MCF 10A (cell line): ENCODE measurements at regions not wholly inside any gene's neighbourhood (a gene's known extent, or its start where the extent isn't known, plus 50 kb on each side); places are given as distances from the start of the nearest gene placed in this dataset.

Experiments used
- BruUV-seq: library from RNA; stranded (reverse); fragments of 400-500 nt; replicated peaks from 2 replicates; lab custom pipeline; 2021; lab: Mats Ljungman, UMichigan
- CTCF ChIA-PET: fragments of 300-600 bp; sonication (Branson Sonifier 250); formaldehyde crosslinking; extraction: SDS; loops from one replicate; lab custom pipeline; 2021; ENCODE audit warnings: antibody characterized with exemption, inconsistent platforms; lab: Yijun Ruan, JAX
- POLR2A ChIA-PET: fragments of 300-600, 350-650 bp; sonication (Branson Sonifier 250); formaldehyde crosslinking; extraction: SDS; loops from one replicate; lab custom pipeline; 2020; ENCODE audit warnings: antibody characterized with exemption, inconsistent platforms; lab: Yijun Ruan, JAX
- DNase-seq: peaks from one replicate; pipeline ENCODE4 v3.0.0-alpha.2; 2018; ENCODE audit not compliant: unreplicated experiment
- H3K27ac Mint-ChIP-seq: one replicate; pipeline ENCODE4 v1.8.0; 2022; ENCODE audit warnings: mild to moderate bottlenecking, low read depth, mixed read lengths; ENCODE audit not compliant: unreplicated experiment
- H3K27me3 Mint-ChIP-seq: one replicate; pipeline ENCODE4 v1.8.0; 2022; ENCODE audit warnings: mixed read lengths; ENCODE audit not compliant: insufficient read depth, unreplicated experiment
- H3K36me3 Mint-ChIP-seq: one replicate; pipeline ENCODE4 v1.8.0; 2022; ENCODE audit warnings: mild to moderate bottlenecking, moderate library complexity, mixed read lengths; ENCODE audit not compliant: insufficient read depth, unreplicated experiment
- H3K4me1 Mint-ChIP-seq: one replicate; pipeline ENCODE4 v1.8.0; 2022; ENCODE audit warnings: mixed read lengths; ENCODE audit not compliant: insufficient read depth, unreplicated experiment
- H3K4me3 Mint-ChIP-seq: one replicate; pipeline ENCODE4 v1.8.0; 2022; ENCODE audit warnings: mild to moderate bottlenecking, moderate library complexity, mixed read lengths; ENCODE audit not compliant: unreplicated experiment
- H3K9me3 Mint-ChIP-seq: one replicate; pipeline ENCODE4 v1.8.0; 2022; ENCODE audit warnings: mixed read lengths; ENCODE audit not compliant: unreplicated experiment
- CTCF ChIP-seq: fragments of 200-600 bp; IDR thresholded peaks from one replicate; pipeline ENCODE4 v1.8.0; 2022; ENCODE audit warnings: antibody characterized with exemption, mild to moderate bottlenecking; ENCODE audit not compliant: unreplicated experiment
- intact Hi-C: fragments of 100-400 bp; cut with micrococcal nuclease; formaldehyde crosslinking; loops from 2 replicates; pipeline ENCODE4 v1.14.1; 2022

- no peaks in the 10 kb centered on the region for H3K9me3 Mint-ChIP-seq
- intact Hi-C loops: no loop called here
- H3K27ac Mint-ChIP-seq: no peak overlapping the region
Observed at GRCh38 chr15:92709110-92709790, 53.7 kb upstream of the FAM174B start.

GRCh38 chr15:92711457-92711831 is 55.9 kb upstream of the FAM174B start:
- DNase-seq: no peak
- POLR2A ChIA-PET: no interaction called here
- peaks cover 34% of the 10 kb centered on the region for H3K27me3 Mint-ChIP-seq
- H3K9me3 Mint-ChIP-seq: no peaks in the 10 kb centered on the region
- no peak for TF ChIP-seq CTCF
- no peaks in the 10 kb centered on the region for H3K36me3 Mint-ChIP-seq
- BruUV-seq: no TSS peak
- CTCF ChIA-PET: interaction anchor here (0.9 to 1.2 kb wide), 2 partner anchors 23 to 56 kb away, joined by 3 read pairs; partner anchors contain the start of gene FAM174B
- intact Hi-C loops: loop anchor here (5.0 to 10.0 kb wide), 3 partner anchors 97 to 377 kb away; partner anchors contain the start of gene ST8SIA2
- no peaks in the 10 kb centered on the region for H3K4me1 Mint-ChIP-seq
- H3K27ac Mint-ChIP-seq: no peak overlapping the region
- no peak overlapping the region for H3K4me3 Mint-ChIP-seq

More at GRCh38 chr15:92709110-92709790, 53.7 kb upstream of the FAM174B start:
- Mint-ChIP-seq H3K4me1 (no peaks in the 10 kb centered on the region), H3K36me3 (no peaks in the 10 kb centered on the region), H3K4me3 (no peak overlapping the region), H3K27me3 (peaks cover 40% of the 10 kb centered on the region)
- POLR2A ChIA-PET: interaction anchor here (0.6 kb wide), 1 partner anchor 21 kb away, joined by 3 read pairs; no protein-coding TSS in a partner anchor
- BruUV-seq: no TSS peak
- no peak for TF ChIP-seq CTCF
- CTCF ChIA-PET: interaction anchor here (0.6 to 2.6 kb wide), 8 partner anchors 8 to 632 kb away, joined by 3 to 9 read pairs (median 3); no protein-coding TSS in a partner anchor
- DNase-seq: no peak

GRCh38 chr15:92714077-92714476 is 58.5 kb upstream of the FAM174B start:
- Mint-ChIP-seq H3K27ac (no peak overlapping the region), H3K36me3 (no peaks in the 10 kb centered on the region), H3K4me3 (peak overlapping the region; percentile 69), H3K4me1 (no peaks in the 10 kb centered on the region), H3K27me3 (peaks cover 19% of the 10 kb centered on the region), H3K9me3 (no peaks in the 10 kb centered on the region)
- no peak for TF ChIP-seq CTCF
- intact Hi-C loops: loop anchor here (5.0 to 10.0 kb wide), 3 partner anchors 99 to 379 kb away; partner anchors contain the start of gene ST8SIA2
- BruUV-seq: no TSS peak
- ChIA-PET CTCF (interaction anchor here (0.7 to 4.3 kb wide), 15 partner anchors 8 to 635 kb away, joined by 3 to 62 read pairs (median 3); no protein-coding TSS in a partner anchor), POLR2A (interaction anchor here (1.0 kb wide), 1 partner anchor 436 kb away, joined by 3 read pairs; no protein-coding TSS in a partner anchor)
- DNase-seq: no peak
